ENCODE measurements at regions not wholly inside any gene's neighbourhood (a gene's known extent, or its start where the extent isn't known, plus 50 kb on each side); places are given as distances from the start of the nearest gene placed in this dataset.

DNA sequence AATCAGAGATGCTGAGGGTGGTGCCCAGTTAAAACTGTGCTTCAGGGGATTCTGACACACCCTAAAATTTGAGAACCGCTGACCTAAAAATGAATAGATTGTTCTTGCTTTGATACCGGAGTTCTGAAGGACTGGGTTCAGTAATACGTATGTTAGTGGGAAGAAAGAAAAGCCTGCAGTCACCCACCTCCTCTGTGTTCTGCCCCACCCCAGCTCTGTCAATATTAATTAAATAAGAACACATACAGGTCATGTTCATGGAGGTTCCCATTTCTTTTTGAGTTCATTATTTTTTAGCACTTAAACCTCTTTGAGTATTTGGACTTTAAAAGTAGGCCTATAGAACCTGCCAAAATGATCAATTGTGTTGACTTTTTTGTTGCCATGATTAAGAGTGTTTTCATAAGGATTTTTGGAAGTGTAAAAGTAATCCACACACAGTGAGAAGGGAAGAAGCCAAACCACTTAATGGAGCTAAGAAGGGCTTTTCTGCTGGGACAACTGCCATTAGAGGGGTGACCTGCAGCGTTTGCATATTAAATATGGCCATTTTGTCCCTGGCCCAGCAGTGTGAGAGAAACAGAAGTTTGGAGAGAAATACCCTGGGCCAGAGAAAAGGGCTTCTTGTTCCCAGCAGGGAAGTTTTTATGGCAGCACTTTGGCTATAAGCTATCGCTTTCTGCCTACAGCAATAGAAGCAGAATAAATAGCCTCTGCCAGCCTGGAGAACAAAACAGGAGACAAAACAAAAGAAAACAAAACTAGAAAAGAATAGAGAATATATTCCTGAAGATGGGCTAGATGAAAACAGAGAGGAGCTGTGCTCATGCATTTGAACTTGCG lies 80.7 kb upstream of the RNF152 start:
- ATAC-seq (ENCODE audit: insufficient read depth, low read depth): no peak

DNA sequence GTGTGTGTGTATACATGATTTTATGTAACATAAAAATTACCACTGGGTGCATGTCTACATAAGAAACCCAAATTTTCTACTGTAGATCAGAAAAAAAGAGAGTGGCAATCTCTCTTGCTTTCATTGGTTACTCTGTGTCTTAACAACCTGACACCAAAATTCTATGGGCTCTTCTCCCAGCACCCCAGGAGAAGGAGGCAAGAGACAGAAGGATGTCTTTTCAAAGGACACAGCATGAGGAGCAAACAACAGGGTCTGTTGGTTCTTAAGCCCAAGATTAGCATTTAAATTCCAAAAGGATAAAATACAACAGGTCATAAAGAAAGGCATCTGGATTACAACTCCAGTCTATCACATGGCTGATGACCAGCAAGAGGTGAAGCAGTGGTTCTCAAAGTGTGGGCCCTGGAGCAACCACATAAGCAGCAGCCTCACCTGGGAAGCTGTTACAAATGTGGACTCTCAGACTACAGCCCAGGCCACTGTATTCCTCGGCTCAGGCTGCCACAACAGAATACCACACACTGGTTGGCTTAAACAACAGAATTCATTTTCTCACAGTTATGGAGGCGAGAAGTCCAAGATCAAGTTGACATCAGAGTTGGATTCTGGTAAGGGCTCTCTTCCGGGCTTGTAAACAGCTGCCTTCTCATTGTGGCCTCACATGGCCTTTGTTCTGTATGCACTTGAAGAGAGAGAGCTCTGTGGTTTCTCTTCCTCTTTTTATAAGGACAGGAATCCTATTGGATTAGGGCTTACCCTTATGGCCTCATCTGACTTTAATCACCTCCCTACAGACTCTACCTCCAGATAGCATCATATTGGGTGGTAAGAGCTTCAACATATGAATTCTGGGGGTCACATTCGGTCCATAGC lies 79.8 kb upstream of the RNF152 start:
- no peak for TF ChIP-seq EZH2 (IDR thresholded peaks at IDR 0.05; ENCODE audit: borderline replicate concordance, low read depth, low read length, severe bottlenecking)
- TF ChIP-seq, protein P1, sequence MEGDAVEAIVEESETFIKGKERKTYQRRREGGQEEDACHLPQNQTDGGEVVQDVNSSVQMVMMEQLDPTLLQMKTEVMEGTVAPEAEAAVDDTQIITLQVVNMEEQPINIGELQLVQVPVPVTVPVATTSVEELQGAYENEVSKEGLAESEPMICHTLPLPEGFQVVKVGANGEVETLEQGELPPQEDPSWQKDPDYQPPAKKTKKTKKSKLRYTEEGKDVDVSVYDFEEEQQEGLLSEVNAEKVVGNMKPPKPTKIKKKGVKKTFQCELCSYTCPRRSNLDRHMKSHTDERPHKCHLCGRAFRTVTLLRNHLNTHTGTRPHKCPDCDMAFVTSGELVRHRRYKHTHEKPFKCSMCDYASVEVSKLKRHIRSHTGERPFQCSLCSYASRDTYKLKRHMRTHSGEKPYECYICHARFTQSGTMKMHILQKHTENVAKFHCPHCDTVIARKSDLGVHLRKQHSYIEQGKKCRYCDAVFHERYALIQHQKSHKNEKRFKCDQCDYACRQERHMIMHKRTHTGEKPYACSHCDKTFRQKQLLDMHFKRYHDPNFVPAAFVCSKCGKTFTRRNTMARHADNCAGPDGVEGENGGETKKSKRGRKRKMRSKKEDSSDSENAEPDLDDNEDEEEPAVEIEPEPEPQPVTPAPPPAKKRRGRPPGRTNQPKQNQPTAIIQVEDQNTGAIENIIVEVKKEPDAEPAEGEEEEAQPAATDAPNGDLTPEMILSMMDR (IDR thresholded peaks at IDR 0.05; ENCODE audit: borderline replicate concordance, extremely low read depth, low read length, poor library complexity, severe bottlenecking): no peak
- Histone ChIP-seq H4K20me1 (ENCODE audit: insufficient read depth, low read length) (no peaks in the 10 kb centered on the region), H3K9me3 (ENCODE audit: insufficient read depth, low read length, severe bottlenecking) (no peaks in the 10 kb centered on the region), H3K9ac (ENCODE audit: low read depth, low read length) (no peak overlapping the region), H3K79me2 (ENCODE audit: insufficient read depth, low read length) (no peaks in the 10 kb centered on the region), H2AFZ (ENCODE audit: low read depth, low read length) (no peak overlapping the region), H3K36me3 (ENCODE audit: insufficient read depth, low read length) (no peaks in the 10 kb centered on the region), H3K27ac (ENCODE audit: low read length) (no peak overlapping the region), H3K4me2 (ENCODE audit: insufficient read depth, low read length) (no peak overlapping the region), H3K27me3 (ENCODE audit: insufficient read depth, low read length, poor library complexity) (no peaks in the 10 kb centered on the region), H3K4me1 (ENCODE audit: insufficient read depth, low read length) (peaks cover 6% of the 10 kb centered on the region), H3K4me3 (ENCODE audit: low read depth in 1 of 2, low read length in 2 of 2) (no peak overlapping the region)
- DNase-seq (no peak), ATAC-seq (ENCODE audit: insufficient read depth, low read depth) (peak; percentile 19; the same call in 1 of the 3 replicates)

More for the DNA sequence above, 80.7 kb upstream of the RNF152 start:
- Histone ChIP-seq H3K9me3 (ENCODE audit: insufficient read depth, low read length, severe bottlenecking) (no peaks in the 10 kb centered on the region), H3K36me3 (ENCODE audit: insufficient read depth, low read length) (no peaks in the 10 kb centered on the region), H3K4me1 (ENCODE audit: insufficient read depth, low read length) (peaks cover 6% of the 10 kb centered on the region), H3K4me2 (ENCODE audit: insufficient read depth, low read length) (no peak overlapping the region), H4K20me1 (ENCODE audit: insufficient read depth, low read length) (no peaks in the 10 kb centered on the region), H3K27me3 (ENCODE audit: insufficient read depth, low read length, poor library complexity) (no peaks in the 10 kb centered on the region), H3K4me3 (ENCODE audit: low read depth in 1 of 2, low read length in 2 of 2) (no peak overlapping the region), H2AFZ (ENCODE audit: low read depth, low read length) (no peak overlapping the region), H3K79me2 (ENCODE audit: insufficient read depth, low read length) (no peaks in the 10 kb centered on the region), H3K9ac (ENCODE audit: low read depth, low read length) (no peak overlapping the region), H3K27ac (ENCODE audit: low read length) (no peak overlapping the region)
- no peak for TF ChIP-seq EZH2 (IDR thresholded peaks at IDR 0.05; ENCODE audit: borderline replicate concordance, low read depth, low read length, severe bottlenecking)
- TF ChIP-seq, protein P1 (IDR thresholded peaks at IDR 0.05; ENCODE audit: borderline replicate concordance, extremely low read depth, low read length, poor library complexity, severe bottlenecking): no peak
- DNase-seq: no peak

DNA sequence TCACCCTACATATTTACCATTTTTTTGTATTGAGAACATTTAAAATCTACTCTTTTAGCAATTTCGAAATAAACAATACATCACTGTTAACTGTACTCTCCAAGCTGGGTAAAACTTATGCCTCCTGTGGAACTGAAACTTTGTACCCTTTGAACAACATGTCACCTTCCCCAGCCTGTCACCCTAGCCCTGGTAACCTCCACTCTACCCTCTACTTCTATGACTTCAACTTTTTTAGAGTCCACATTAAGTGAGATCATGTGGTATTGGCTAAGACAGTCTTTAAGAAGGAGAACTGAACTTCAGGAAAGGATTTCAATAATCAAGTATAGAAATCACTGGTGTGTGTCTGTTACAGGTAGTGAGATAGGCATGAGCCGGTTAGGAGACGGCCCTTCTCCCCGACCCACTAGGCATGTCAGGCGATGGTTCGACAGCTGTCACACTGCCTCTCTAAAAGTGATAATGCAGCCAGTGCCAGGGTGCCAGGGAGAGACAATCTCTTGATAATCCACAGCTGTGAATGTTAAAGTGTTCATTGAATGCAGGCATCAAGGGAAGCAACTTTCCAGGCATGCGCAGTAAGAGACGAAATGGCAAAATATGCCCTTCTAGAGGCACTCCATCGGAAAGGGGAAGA lies 74.6 kb upstream of the RNF152 start:
- Histone ChIP-seq H3K9ac (ENCODE audit: low read depth, low read length) (no peak overlapping the region), H3K36me3 (ENCODE audit: insufficient read depth, low read length) (no peaks in the 10 kb centered on the region), H3K27me3 (ENCODE audit: insufficient read depth, low read length, poor library complexity) (no peaks in the 10 kb centered on the region), H4K20me1 (ENCODE audit: insufficient read depth, low read length) (no peaks in the 10 kb centered on the region), H3K4me1 (ENCODE audit: insufficient read depth, low read length) (no peaks in the 10 kb centered on the region), H3K9me3 (ENCODE audit: insufficient read depth, low read length, severe bottlenecking) (no peaks in the 10 kb centered on the region), H2AFZ (ENCODE audit: low read depth, low read length) (no peak overlapping the region), H3K4me2 (ENCODE audit: insufficient read depth, low read length) (no peak overlapping the region), H3K27ac (ENCODE audit: low read length) (no peak overlapping the region), H3K79me2 (ENCODE audit: insufficient read depth, low read length) (no peaks in the 10 kb centered on the region), H3K4me3 (ENCODE audit: low read depth in 1 of 2, low read length in 2 of 2) (no peak overlapping the region)
- TF ChIP-seq EZH2 (IDR thresholded peaks at IDR 0.05; ENCODE audit: borderline replicate concordance, low read depth, low read length, severe bottlenecking): no peak
- TF ChIP-seq, protein P1 (IDR thresholded peaks at IDR 0.05; ENCODE audit: borderline replicate concordance, extremely low read depth, low read length, poor library complexity, severe bottlenecking): no peak
- ATAC-seq (ENCODE audit: insufficient read depth, low read depth) (no peak), DNase-seq (no peak)

All from DND-41 (cell line).